ENCODE measurements at regions not wholly inside any gene's neighbourhood (a gene's known extent, or its start where the extent isn't known, plus 50 kb on each side); places are given as distances from the start of the nearest gene placed in this dataset.

- peak; percentile 87 for ATAC-seq
Measured at GRCh38 chr2:64750817-64751285, 97.1 kb upstream of the SERTAD2 start.

GRCh38 chr2:64751286-64752260 is 97.9 kb upstream of the SERTAD2 start:
- peak overlapping the region; percentile 89 for H3K27ac Mint-ChIP-seq

More at GRCh38 chr2:64750817-64751285, 97.1 kb upstream of the SERTAD2 start:
- Mint-ChIP-seq H3K9me3 (no peaks in the 10 kb centered on the region), H3K36me3 (ENCODE audit: low read depth) (peaks cover 3% of the 10 kb centered on the region), H3K4me3 (peak overlapping the region; percentile 96), H3K27ac (peak overlapping the region; percentile 89), H3K4me1 (peaks cover 37% of the 10 kb centered on the region), H3K27me3 (no peaks in the 10 kb centered on the region)
- peak; percentile 97 for DNase-seq

GRCh38 chr2:64753399-64753798 is 99.7 kb upstream of the SERTAD2 start:
- Mint-ChIP-seq H3K4me3 (no peak overlapping the region), H3K9me3 (no peaks in the 10 kb centered on the region), H3K36me3 (ENCODE audit: low read depth) (peaks cover 2% of the 10 kb centered on the region), H3K4me1 (peaks cover 29% of the 10 kb centered on the region), H3K27me3 (no peaks in the 10 kb centered on the region), H3K27ac (no peak overlapping the region)
- ATAC-seq, result no peak
- no peak for DNase-seq

More at GRCh38 chr2:64751286-64752260, 97.9 kb upstream of the SERTAD2 start:
- peak overlapping the region; percentile 96 for H3K4me3 Mint-ChIP-seq
- H3K36me3 Mint-ChIP-seq (ENCODE audit: low read depth), result peaks cover 3% of the 10 kb centered on the region
- ATAC-seq (no peak), DNase-seq (no peak)
- no peaks in the 10 kb centered on the region for H3K9me3 Mint-ChIP-seq
- peaks cover 36% of the 10 kb centered on the region for H3K4me1 Mint-ChIP-seq
- H3K27me3 Mint-ChIP-seq, result no peaks in the 10 kb centered on the region

- ATAC-seq (no peak), DNase-seq (no peak)
- Mint-ChIP-seq H3K27me3 (no peaks in the 10 kb centered on the region), H3K27ac (no peak overlapping the region), H3K9me3 (no peaks in the 10 kb centered on the region), H3K4me1 (peaks cover 18% of the 10 kb centered on the region), H3K36me3 (ENCODE audit: low read depth) (no peaks in the 10 kb centered on the region), H3K4me3 (no peak overlapping the region)
Measured at GRCh38 chr2:64754570-64754969, 100.9 kb upstream of the SERTAD2 start.

- ATAC-seq (no peak), DNase-seq (no peak)
- Mint-ChIP-seq H3K27ac (no peak overlapping the region), H3K4me3 (no peak overlapping the region), H3K4me1 (peaks cover 12% of the 10 kb centered on the region), H3K27me3 (no peaks in the 10 kb centered on the region), H3K36me3 (ENCODE audit: low read depth) (no peaks in the 10 kb centered on the region), H3K9me3 (no peaks in the 10 kb centered on the region)
Measured at GRCh38 chr2:64757126-64757525, 103.4 kb upstream of the SERTAD2 start.

GRCh38 chr2:64760128-64760527 is 106.4 kb upstream of the SERTAD2 start:
- Mint-ChIP-seq H3K36me3 (ENCODE audit: low read depth) (no peaks in the 10 kb centered on the region), H3K4me3 (no peak overlapping the region), H3K27ac (no peak overlapping the region), H3K9me3 (no peaks in the 10 kb centered on the region), H3K4me1 (peaks cover 15% of the 10 kb centered on the region), H3K27me3 (no peaks in the 10 kb centered on the region)
- ATAC-seq (no peak), DNase-seq (no peak)

- H3K27ac Mint-ChIP-seq, result no peak overlapping the region
- no peaks in the 10 kb centered on the region for H3K9me3 Mint-ChIP-seq
- H3K4me1 Mint-ChIP-seq, result peaks cover 31% of the 10 kb centered on the region
- H3K27me3 Mint-ChIP-seq, result no peaks in the 10 kb centered on the region
- DNase-seq, result no peak
- H3K4me3 Mint-ChIP-seq, result no peak overlapping the region
- no peaks in the 10 kb centered on the region for H3K36me3 Mint-ChIP-seq (ENCODE audit: low read depth)
- ATAC-seq, result peak; percentile 33
Measured at GRCh38 chr2:64762301-64762997, 108.7 kb upstream of the SERTAD2 start.

- no peak overlapping the region for H3K4me3 Mint-ChIP-seq
Measured at GRCh38 chr2:64763126-64763525, 109.4 kb upstream of the SERTAD2 start.

GRCh38 chr2:64765160-64765805 is 111.6 kb upstream of the SERTAD2 start:
- no peak for DNase-seq
- H3K4me1 Mint-ChIP-seq, result peaks cover 45% of the 10 kb centered on the region
- no peak overlapping the region for H3K4me3 Mint-ChIP-seq
- H3K9me3 Mint-ChIP-seq, result no peaks in the 10 kb centered on the region
- ATAC-seq, result no peak
- no peak overlapping the region for H3K27ac Mint-ChIP-seq
- H3K27me3 Mint-ChIP-seq, result no peaks in the 10 kb centered on the region
- H3K36me3 Mint-ChIP-seq (ENCODE audit: low read depth), result no peaks in the 10 kb centered on the region

More at GRCh38 chr2:64763126-64763525, 109.4 kb upstream of the SERTAD2 start:
- ATAC-seq (no peak), DNase-seq (no peak)
- Mint-ChIP-seq H3K4me1 (peaks cover 33% of the 10 kb centered on the region), H3K36me3 (ENCODE audit: low read depth) (no peaks in the 10 kb centered on the region), H3K9me3 (no peaks in the 10 kb centered on the region), H3K27ac (no peak overlapping the region), H3K27me3 (no peaks in the 10 kb centered on the region)

- Mint-ChIP-seq H3K4me1 (peaks cover 44% of the 10 kb centered on the region), H3K36me3 (ENCODE audit: low read depth) (no peaks in the 10 kb centered on the region), H3K27ac (peak overlapping the region; percentile 89), H3K27me3 (no peaks in the 10 kb centered on the region), H3K4me3 (peak overlapping the region; percentile 84), H3K9me3 (no peaks in the 10 kb centered on the region)
- ATAC-seq (peak; percentile 35), DNase-seq (no peak)
Measured at GRCh38 chr2:64766841-64767669, 113.3 kb upstream of the SERTAD2 start.

- ATAC-seq, result peak; percentile 90
- no peaks in the 10 kb centered on the region for H3K27me3 Mint-ChIP-seq
- peak; percentile 80 for DNase-seq
- no peaks in the 10 kb centered on the region for H3K36me3 Mint-ChIP-seq (ENCODE audit: low read depth)
- H3K4me1 Mint-ChIP-seq, result peaks cover 35% of the 10 kb centered on the region
- peak overlapping the region; percentile 89 for H3K27ac Mint-ChIP-seq
- peak overlapping the region; percentile 84 for H3K4me3 Mint-ChIP-seq
- H3K9me3 Mint-ChIP-seq, result no peaks in the 10 kb centered on the region
Measured at GRCh38 chr2:64767670-64768468, 114.2 kb upstream of the SERTAD2 start.

GRCh38 chr2:64768491-64769005 is 114.8 kb upstream of the SERTAD2 start:
- ATAC-seq (no peak), DNase-seq (no peak)
- H3K4me3 Mint-ChIP-seq, result peak overlapping the region; percentile 84
- H3K4me1 Mint-ChIP-seq, result peaks cover 33% of the 10 kb centered on the region
- no peaks in the 10 kb centered on the region for H3K9me3 Mint-ChIP-seq
- H3K27ac Mint-ChIP-seq, result peak overlapping the region; percentile 89
- no peaks in the 10 kb centered on the region for H3K27me3 Mint-ChIP-seq
- no peaks in the 10 kb centered on the region for H3K36me3 Mint-ChIP-seq (ENCODE audit: low read depth)

All from activated naive CD8-positive, alpha-beta T cell treated with anti-CD3 and anti-CD28 coated beads, Interleukin-2, amount 50 U/mL, for 24 hours (primary cell).